WTC11 (cell line): ENCODE measurements at regions not wholly inside any gene's neighbourhood (a gene's known extent, or its start where the extent isn't known, plus 50 kb on each side); places are given as distances from the start of the nearest gene placed in this dataset.

ENCODE experiments used
- CREB1 ChIP-seq: sonication (generic); formaldehyde crosslinking; IDR thresholded peaks from 2 replicates; pipeline ENCODE4 v1.8.0; 2023; ENCODE audit warnings: mild to moderate bottlenecking, missing genetic modification reagents
- E2F1 ChIP-seq: sonication (generic); formaldehyde crosslinking; IDR thresholded peaks from 2 replicates; pipeline ENCODE4 v1.8.0; 2022; ENCODE audit warnings: mild to moderate bottlenecking, missing genetic modification reagents
- NFYB ChIP-seq: sonication (generic); formaldehyde crosslinking; conservative IDR thresholded peaks from 2 replicates; pipeline ENCODE4 v1.8.0; 2022; ENCODE audit warnings: low read depth, missing genetic modification reagents
- TF ChIP-seq, protein P1 (sequence below): fragments of 200-600 bp; IDR thresholded peaks from 2 replicates; pipeline ENCODE4 v1.8.0; 2022; ENCODE audit warnings: antibody characterized with exemption

DNA sequence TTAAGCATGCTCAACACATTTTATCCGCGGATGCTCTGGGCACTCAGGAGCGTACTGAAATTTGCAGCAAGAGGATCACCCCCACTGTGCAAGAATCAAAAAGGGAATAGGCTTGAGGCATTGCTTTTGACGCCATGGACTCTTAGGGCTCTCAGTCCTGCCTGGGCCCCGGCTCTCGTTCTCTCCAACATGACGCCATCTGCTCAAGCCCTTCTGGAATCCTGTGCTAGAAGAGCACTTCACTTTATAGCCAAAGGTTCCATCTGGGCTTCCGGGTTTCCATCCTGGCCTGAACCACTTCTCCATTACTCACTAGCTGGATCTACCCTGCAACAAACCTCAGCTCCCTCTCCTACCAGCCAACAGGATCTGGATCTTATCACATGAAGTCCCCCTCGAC is 105.3 kb downstream of the FOXF2 start:
- TF ChIP-seq, protein P1, sequence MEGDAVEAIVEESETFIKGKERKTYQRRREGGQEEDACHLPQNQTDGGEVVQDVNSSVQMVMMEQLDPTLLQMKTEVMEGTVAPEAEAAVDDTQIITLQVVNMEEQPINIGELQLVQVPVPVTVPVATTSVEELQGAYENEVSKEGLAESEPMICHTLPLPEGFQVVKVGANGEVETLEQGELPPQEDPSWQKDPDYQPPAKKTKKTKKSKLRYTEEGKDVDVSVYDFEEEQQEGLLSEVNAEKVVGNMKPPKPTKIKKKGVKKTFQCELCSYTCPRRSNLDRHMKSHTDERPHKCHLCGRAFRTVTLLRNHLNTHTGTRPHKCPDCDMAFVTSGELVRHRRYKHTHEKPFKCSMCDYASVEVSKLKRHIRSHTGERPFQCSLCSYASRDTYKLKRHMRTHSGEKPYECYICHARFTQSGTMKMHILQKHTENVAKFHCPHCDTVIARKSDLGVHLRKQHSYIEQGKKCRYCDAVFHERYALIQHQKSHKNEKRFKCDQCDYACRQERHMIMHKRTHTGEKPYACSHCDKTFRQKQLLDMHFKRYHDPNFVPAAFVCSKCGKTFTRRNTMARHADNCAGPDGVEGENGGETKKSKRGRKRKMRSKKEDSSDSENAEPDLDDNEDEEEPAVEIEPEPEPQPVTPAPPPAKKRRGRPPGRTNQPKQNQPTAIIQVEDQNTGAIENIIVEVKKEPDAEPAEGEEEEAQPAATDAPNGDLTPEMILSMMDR = no peak
- TF ChIP-seq E2F1 (CRISPR knock-in tag) (no peak), CREB1 (no peak), NFYB (no peak)
